PC-9 (cell line): ENCODE measurements at regions not wholly inside any gene's neighbourhood (a gene's known extent, or its start where the extent isn't known, plus 50 kb on each side); places are given as distances from the start of the nearest gene placed in this dataset.

Source experiments
- BruUV-seq: library from RNA; stranded (reverse); fragments of 400-500 nt; replicated peaks from 2 replicates; lab custom pipeline; 2021; lab: Mats Ljungman, UMichigan
- CTCF ChIA-PET: fragments of 300-600 bp; sonication (Branson Sonifier 250); formaldehyde crosslinking; loops from one replicate; lab custom pipeline; 2022; ENCODE audit warnings: antibody characterized with exemption; lab: Charles Lee
- POLR2A ChIA-PET: fragments of 300-600 bp; sonication (Branson Sonifier 250); formaldehyde crosslinking; loops from one replicate; lab custom pipeline; 2022; ENCODE audit warnings: antibody characterized with exemption; ENCODE audit not compliant: unreplicated experiment; lab: Charles Lee
- DNase-seq, 2 experiments: peaks; one replicate each; pipeline versions ENCODE4 v3.0.0 to v3.0.0-alpha.2; 2015 to 2022; ENCODE audit warnings: mixed read lengths in 1 of 2
- H2AFZ ChIP-seq: fragments of 200-600 bp; sonication (generic); 2 replicates; pipeline ENCODE4 v1.8.1; 2017; ENCODE audit warnings: antibody characterized with exemption
- H3F3A ChIP-seq: fragments of 200-600 bp; sonication (generic); 2 replicates; pipeline ENCODE4 v1.8.1; 2017; ENCODE audit warnings: antibody characterized with exemption, mild to moderate bottlenecking, low read depth; ENCODE audit not compliant: insufficient read depth
- H3K27ac ChIP-seq: fragments of 200-600 bp; sonication (generic); 2 replicates; pipeline ENCODE4 v1.6.1; 2016; ENCODE audit warnings: mixed run types
- H3K27me3 ChIP-seq: fragments of 200-600 bp; sonication (generic); 2 replicates; pipeline ENCODE4 v1.6.1; 2016; ENCODE audit warnings: low read depth, mixed run types; ENCODE audit not compliant: insufficient read depth
- H3K36me3 ChIP-seq: fragments of 200-600 bp; sonication (generic); 2 replicates; pipeline ENCODE4 v1.6.1; 2016; ENCODE audit warnings: low read depth, mixed run types
- H3K4me1 ChIP-seq: fragments of 200-600 bp; sonication (generic); replicated peaks from 2 replicates; pipeline ENCODE4 v1.6.1; 2016; ENCODE audit warnings: mixed run types; ENCODE audit not compliant: insufficient read depth
- H3K4me2 ChIP-seq: fragments of 200-600 bp; sonication (generic); 2 replicates; pipeline ENCODE4 v1.6.1; 2017; ENCODE audit warnings: mixed run types
- H3K4me3 ChIP-seq: fragments of 200-600 bp; sonication (generic); 2 replicates; pipeline ENCODE4 v1.6.1; 2016; ENCODE audit warnings: mixed run types
- H3K79me2 ChIP-seq: fragments of 200-600 bp; sonication (generic); 2 replicates; pipeline ENCODE4 v1.6.1; 2017; ENCODE audit warnings: low read depth, mixed run types
- H3K9me2 ChIP-seq: fragments of 200-600 bp; sonication (generic); 2 replicates; pipeline ENCODE4 v1.8.1; 2017; ENCODE audit warnings: mild to moderate bottlenecking; ENCODE audit not compliant: insufficient read depth
- H3K9me3 ChIP-seq: fragments of 200-600 bp; sonication (generic); 2 replicates; pipeline ENCODE4 v1.8.1; 2016; ENCODE audit warnings: low read depth; ENCODE audit not compliant: insufficient read depth
- H4K20me1 ChIP-seq: fragments of 200-600 bp; sonication (generic); 2 replicates; pipeline ENCODE4 v1.8.1; 2017; ENCODE audit not compliant: insufficient read depth
- EZH2 ChIP-seq: fragments of 200-600 bp; sonication (generic); IDR thresholded peaks from 2 replicates; pipeline ENCODE4 v1.8.0; 2017; ENCODE audit warnings: antibody characterized with exemption, low read depth
- intact Hi-C: fragments of 100-400 bp; cut with micrococcal nuclease; formaldehyde crosslinking; loops from one replicate; pipeline ENCODE4 v1.10.0; 2022; ENCODE audit not compliant: unreplicated experiment
- TF ChIP-seq, protein P1 (sequence below): fragments of 200-600 bp; sonication (generic); conservative IDR thresholded peaks from 2 replicates; pipeline ENCODE4 v1.6.1; 2017; ENCODE audit warnings: mixed run types, antibody characterized with exemption, mild to moderate bottlenecking, moderate library complexity

DNA sequence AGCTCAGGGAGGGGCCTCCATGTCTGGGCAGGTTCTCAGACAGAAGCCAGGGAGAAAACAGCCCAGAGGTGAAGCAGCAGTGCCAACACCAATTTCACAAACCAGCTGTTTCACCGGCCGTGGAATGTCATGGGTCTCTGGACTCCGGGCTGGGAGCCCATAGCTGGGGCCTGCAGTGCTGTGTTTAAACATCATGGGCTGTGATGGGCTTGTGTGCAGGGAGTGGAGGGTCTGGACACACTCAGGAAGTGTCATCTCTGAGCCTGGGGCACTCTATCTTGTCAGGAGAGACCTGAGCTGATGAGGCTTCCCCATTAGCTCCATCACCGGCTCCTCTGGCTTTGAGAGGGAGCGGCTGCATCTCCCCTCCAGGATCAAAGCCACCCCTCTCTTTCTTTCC, 173.6 kb upstream of the IGSF21 start:
- H3K4me2 ChIP-seq: no peak overlapping the region
- H3K4me1 ChIP-seq: no peaks in the 10 kb centered on the region
- no peaks in the 10 kb centered on the region for H3K36me3 ChIP-seq
- H3K27ac ChIP-seq: no peak overlapping the region
- BruUV-seq: no TSS peak
- H3K4me3 ChIP-seq: no peak overlapping the region
- TF ChIP-seq EZH2: no peak
- TF ChIP-seq, protein P1, sequence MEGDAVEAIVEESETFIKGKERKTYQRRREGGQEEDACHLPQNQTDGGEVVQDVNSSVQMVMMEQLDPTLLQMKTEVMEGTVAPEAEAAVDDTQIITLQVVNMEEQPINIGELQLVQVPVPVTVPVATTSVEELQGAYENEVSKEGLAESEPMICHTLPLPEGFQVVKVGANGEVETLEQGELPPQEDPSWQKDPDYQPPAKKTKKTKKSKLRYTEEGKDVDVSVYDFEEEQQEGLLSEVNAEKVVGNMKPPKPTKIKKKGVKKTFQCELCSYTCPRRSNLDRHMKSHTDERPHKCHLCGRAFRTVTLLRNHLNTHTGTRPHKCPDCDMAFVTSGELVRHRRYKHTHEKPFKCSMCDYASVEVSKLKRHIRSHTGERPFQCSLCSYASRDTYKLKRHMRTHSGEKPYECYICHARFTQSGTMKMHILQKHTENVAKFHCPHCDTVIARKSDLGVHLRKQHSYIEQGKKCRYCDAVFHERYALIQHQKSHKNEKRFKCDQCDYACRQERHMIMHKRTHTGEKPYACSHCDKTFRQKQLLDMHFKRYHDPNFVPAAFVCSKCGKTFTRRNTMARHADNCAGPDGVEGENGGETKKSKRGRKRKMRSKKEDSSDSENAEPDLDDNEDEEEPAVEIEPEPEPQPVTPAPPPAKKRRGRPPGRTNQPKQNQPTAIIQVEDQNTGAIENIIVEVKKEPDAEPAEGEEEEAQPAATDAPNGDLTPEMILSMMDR: no peak
- no peak for DNase-seq
- no peaks in the 10 kb centered on the region for H3K9me3 ChIP-seq
- H3K9me2 ChIP-seq: no peaks in the 10 kb centered on the region
- no peak overlapping the region for H2AFZ ChIP-seq
- H4K20me1 ChIP-seq: no peaks in the 10 kb centered on the region
- H3K27me3 ChIP-seq: peaks cover 61% of the 10 kb centered on the region
- no peaks in the 10 kb centered on the region for H3F3A ChIP-seq
- CTCF ChIA-PET: interaction anchor here (0.6 kb wide), 1 partner anchor 16 kb away, joined by 3 read pairs; no protein-coding TSS in a partner anchor
- H3K79me2 ChIP-seq: no peaks in the 10 kb centered on the region
- intact Hi-C loops: no loop called here
- POLR2A ChIA-PET: no interaction called here

DNA sequence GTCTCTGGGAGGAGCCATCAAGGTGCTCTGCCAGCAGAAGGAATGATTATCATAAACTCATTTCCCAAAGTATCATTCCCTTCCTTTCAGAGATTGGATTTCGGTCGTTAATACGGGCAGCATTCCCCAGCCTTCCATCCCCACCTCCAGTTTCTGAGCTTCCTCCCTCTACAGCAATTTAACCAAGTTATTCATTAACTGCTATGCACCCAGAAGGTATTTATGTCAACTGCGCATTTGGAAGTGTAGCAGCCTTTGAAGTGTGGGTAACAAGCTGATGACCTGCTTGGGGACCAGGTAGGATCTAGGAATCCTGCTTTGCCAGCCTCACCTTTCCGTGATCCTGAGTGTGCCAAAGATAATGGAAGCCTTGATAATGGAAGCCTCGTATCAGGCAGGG, 172.4 kb upstream of the IGSF21 start:
- ChIA-PET POLR2A (no interaction called here), CTCF (no interaction called here)
- H3K79me2 ChIP-seq: no peaks in the 10 kb centered on the region
- no TSS peak for BruUV-seq
- no peak overlapping the region for H3K4me3 ChIP-seq
- TF ChIP-seq EZH2: no peak
- TF ChIP-seq, protein P1: no peak
- intact Hi-C loops: no loop called here
- H2AFZ ChIP-seq: no peak overlapping the region
- no peaks in the 10 kb centered on the region for H3K9me2 ChIP-seq
- H3K27me3 ChIP-seq: peaks cover 57% of the 10 kb centered on the region
- H3K4me1 ChIP-seq: no peaks in the 10 kb centered on the region
- no peaks in the 10 kb centered on the region for H4K20me1 ChIP-seq
- H3K27ac ChIP-seq: no peak overlapping the region
- H3K9me3 ChIP-seq: no peaks in the 10 kb centered on the region
- no peak overlapping the region for H3K4me2 ChIP-seq
- no peaks in the 10 kb centered on the region for H3K36me3 ChIP-seq
- H3F3A ChIP-seq: no peaks in the 10 kb centered on the region
- DNase-seq: no peak

DNA sequence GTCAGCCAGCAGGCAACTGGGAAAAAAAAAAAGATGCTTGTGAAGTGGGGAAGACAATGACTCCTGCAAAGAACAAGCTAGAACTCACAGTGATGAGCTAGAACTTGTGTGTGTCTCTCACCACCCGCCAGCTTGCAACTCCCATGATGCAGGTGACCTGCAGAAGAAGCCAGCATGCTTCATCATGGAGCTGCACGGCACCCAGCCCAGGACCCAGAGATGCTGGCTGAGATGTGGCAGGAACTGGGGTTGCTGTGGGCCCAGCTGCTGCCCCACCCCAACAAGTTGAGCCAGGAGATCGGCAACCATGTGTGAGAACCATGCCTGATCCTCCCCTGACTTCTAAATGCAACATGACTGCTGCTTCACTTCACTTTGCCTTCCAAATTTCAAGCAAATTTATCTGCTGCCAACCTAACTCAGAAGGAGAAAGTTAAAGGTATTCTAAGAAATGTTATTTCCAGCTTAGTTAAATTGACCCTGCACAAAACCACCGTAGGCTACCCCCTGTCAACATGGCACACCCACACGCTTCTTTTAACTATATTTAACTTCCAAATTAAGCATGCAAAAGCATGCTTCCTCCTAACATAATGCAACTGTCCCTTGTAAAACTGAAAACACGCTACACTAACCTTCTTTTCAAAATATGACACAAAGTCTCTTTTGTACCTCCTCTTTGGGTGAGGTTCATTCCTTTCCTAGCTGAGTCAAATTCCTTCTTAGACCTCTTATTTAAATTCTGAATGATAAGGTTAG, 166.0 kb upstream of the IGSF21 start:
- H3K4me2 ChIP-seq: no peak overlapping the region
- H3K27ac ChIP-seq: no peak overlapping the region
- H3K79me2 ChIP-seq: no peaks in the 10 kb centered on the region
- intact Hi-C loops: no loop called here
- DNase-seq: no peak
- no peaks in the 10 kb centered on the region for H4K20me1 ChIP-seq
- no peak overlapping the region for H2AFZ ChIP-seq
- no peaks in the 10 kb centered on the region for H3K4me1 ChIP-seq
- no peaks in the 10 kb centered on the region for H3K9me2 ChIP-seq
- no peaks in the 10 kb centered on the region for H3K36me3 ChIP-seq
- no peak overlapping the region for H3K4me3 ChIP-seq
- TF ChIP-seq, protein P1: no peak
- no peak for TF ChIP-seq EZH2
- no TSS peak for BruUV-seq
- ChIA-PET CTCF (no interaction called here), POLR2A (no interaction called here)
- H3K9me3 ChIP-seq: no peaks in the 10 kb centered on the region
- H3K27me3 ChIP-seq: peaks cover 8% of the 10 kb centered on the region; the same call in 1 of the 2 replicates
- H3F3A ChIP-seq: no peaks in the 10 kb centered on the region
